Keratinocyte (primary cell): ENCODE measurements at regions not wholly inside any gene's neighbourhood (a gene's known extent, or its start where the extent isn't known, plus 50 kb on each side); places are given as distances from the start of the nearest gene placed in this dataset.

Experiments
- DNase-seq: peaks from one replicate; pipeline ENCODE4 v3.0.0-alpha.2; 2011; ENCODE audit warnings: low read depth, missing footprints, low spot score
- FAIRE-seq: peaks from 2 replicates; lab custom pipeline; 2011; peaks lifted over from hg19 to GRCh38; lab: Jason Lieb, UNC
- H2AFZ ChIP-seq: 2 replicates; pipeline ENCODE4 v1.6.0; 2012; ENCODE audit warnings: low read length, control low read depth, inconsistent platforms; ENCODE audit not compliant: control insufficient read depth
- H3K27ac ChIP-seq: 2 replicates; pipeline ENCODE4 v1.5.1; 2011; ENCODE audit warnings: low read length; ENCODE audit not compliant: control insufficient read depth, insufficient read depth
- H3K27me3 ChIP-seq: 3 replicates; pipeline ENCODE4 v1.6.0; 2011; ENCODE audit warnings: low read length; ENCODE audit not compliant: control insufficient read depth, insufficient read depth; ENCODE audit errors: extremely low read depth
- H3K36me3 ChIP-seq, 2 experiments: 2 replicates in 1 of 2; 3 replicates in 1 of 2; pipeline ENCODE4 v1.5.1; 2011; ENCODE audit warnings: low read length in 2 of 2, mild to moderate bottlenecking in 1 of 2; ENCODE audit not compliant: control insufficient read depth in 2 of 2, insufficient read depth in 2 of 2; ENCODE audit errors: extremely low read depth in 1 of 2
- H3K4me1 ChIP-seq: 3 replicates; pipeline ENCODE4 v1.5.1; 2011; ENCODE audit warnings: low read length; ENCODE audit not compliant: control insufficient read depth, insufficient read depth; ENCODE audit errors: extremely low read depth
- H3K4me2 ChIP-seq: 3 replicates; pipeline ENCODE4 v1.6.0; 2011; ENCODE audit warnings: low read depth, low read length; ENCODE audit not compliant: control insufficient read depth, insufficient read depth; ENCODE audit errors: extremely low read depth
- H3K4me3 ChIP-seq, 3 experiments: fragments of 200-600 bp in 1 of 3; sonication (generic) in 1 of 3; 2 replicates in 2 of 3; 3 replicates in 1 of 3; pipeline ENCODE4 v1.5.1; 2011 to 2016; ENCODE audit warnings: low read length in 3 of 3, mild to moderate bottlenecking in 3 of 3, control low read depth in 2 of 3, inconsistent platforms in 1 of 3, low read depth in 1 of 3, mixed read lengths in 1 of 3, mixed run types in 1 of 3, moderate library complexity in 1 of 3; ENCODE audit not compliant: control insufficient read depth in 2 of 3, insufficient read depth in 2 of 3; ENCODE audit errors: extremely low read depth in 1 of 3
- H3K79me2 ChIP-seq: 2 replicates; pipeline ENCODE4 v1.6.0; 2012; ENCODE audit warnings: low read length; ENCODE audit not compliant: control insufficient read depth, insufficient read depth
- H3K9ac ChIP-seq: 3 replicates; pipeline ENCODE4 v1.6.0; 2011; ENCODE audit warnings: low read length; ENCODE audit not compliant: control insufficient read depth, insufficient read depth; ENCODE audit errors: extremely low read depth
- H3K9me1 ChIP-seq: 3 replicates; pipeline ENCODE4 v1.6.0; 2011; ENCODE audit warnings: low read length; ENCODE audit not compliant: control insufficient read depth, insufficient read depth; ENCODE audit errors: extremely low read depth
- H3K9me3 ChIP-seq: 2 replicates; pipeline ENCODE4 v1.5.1; 2012; ENCODE audit warnings: low read depth, low read length; ENCODE audit not compliant: control insufficient read depth
- H4K20me1 ChIP-seq: 3 replicates; pipeline ENCODE4 v1.6.0; 2011; ENCODE audit warnings: low read length; ENCODE audit not compliant: control insufficient read depth, insufficient read depth; ENCODE audit errors: extremely low read depth
- CTCF ChIP-seq, 3 experiments: IDR thresholded peaks in 1 of 3; conservative IDR thresholded peaks in 1 of 3; optimal IDR thresholded peaks in 1 of 3; 2 replicates in 2 of 3; 3 replicates in 1 of 3; pipeline versions ENCODE3 to v1.5.1; 2011; ENCODE audit warnings: low read length in 3 of 3, mild to moderate bottlenecking in 3 of 3, moderate library complexity in 2 of 3, control low read depth in 1 of 3, inconsistent platforms in 1 of 3; ENCODE audit not compliant: insufficient read depth in 2 of 3; ENCODE audit errors: extremely low read depth in 1 of 3
- EZH2 ChIP-seq: IDR thresholded peaks from one replicate; pipeline ENCODE4 v1.6.1; 2012; ENCODE audit warnings: inconsistent platforms, mild to moderate bottlenecking, low read length, moderate library complexity
- dilution Hi-C: fragments of 300-500 bp; cut with MboI; formaldehyde crosslinking; loops from one replicate; pipeline ENCODE4 v1.7.0; 2020; ENCODE audit warnings: low sequenced_read_pairs; ENCODE audit not compliant: extremely low pct_ligation_motif_present

- Histone ChIP-seq H3K9ac (no peak overlapping the region), H3K36me3 (no peaks in the 10 kb centered on the region), H3K9me3 (no peaks in the 10 kb centered on the region), H3K27me3 (no peaks in the 10 kb centered on the region), H4K20me1 (no peaks in the 10 kb centered on the region), H3K4me3 (no peak overlapping the region), H3K4me1 (no peaks in the 10 kb centered on the region), H3K27ac (no peak overlapping the region), H2AFZ (no peak overlapping the region), H3K4me2 (no peak overlapping the region), H3K9me1 (no peaks in the 10 kb centered on the region), H3K79me2 (no peaks in the 10 kb centered on the region)
- FAIRE-seq (no peak), DNase-seq (no peak)
- no peak for TF ChIP-seq EZH2
- no peak for TF ChIP-seq CTCF (optimal IDR thresholded peaks at IDR 0.05 in 1 of 3, IDR thresholded peaks at IDR 0.05 in 1 of 3, conservative IDR thresholded peaks at IDR 0.05 in 1 of 3; ENCODE audit: extremely low read depth in 1 of 3, insufficient read depth in 2 of 3, low read length in 3 of 3)
- dilution Hi-C loops, result no loop called here
These were observed 60.4 kb upstream of the METAP2 start for GRCh38 chr12:95413576-95413975.

- FAIRE-seq, result no peak
- TF ChIP-seq EZH2, result no peak
- TF ChIP-seq CTCF (optimal IDR thresholded peaks at IDR 0.05 in 1 of 3, IDR thresholded peaks at IDR 0.05 in 1 of 3, conservative IDR thresholded peaks at IDR 0.05 in 1 of 3; ENCODE audit: extremely low read depth in 1 of 3, insufficient read depth in 2 of 3, low read length in 3 of 3), result no peak
- Histone ChIP-seq H4K20me1 (no peaks in the 10 kb centered on the region), H3K4me2 (no peak overlapping the region), H3K79me2 (no peaks in the 10 kb centered on the region), H3K4me3 (no peak overlapping the region), H3K4me1 (no peaks in the 10 kb centered on the region), H3K36me3 (no peaks in the 10 kb centered on the region), H3K9ac (no peak overlapping the region), H3K9me1 (no peaks in the 10 kb centered on the region), H2AFZ (no peak overlapping the region), H3K27me3 (no peaks in the 10 kb centered on the region), H3K27ac (no peak overlapping the region), H3K9me3 (no peaks in the 10 kb centered on the region)
- dilution Hi-C loops, result no loop called here
- DNase-seq, result no peak
These were observed 58.5 kb upstream of the METAP2 start for GRCh38 chr12:95415451-95415850.
